ENCODE measurements at regions not wholly inside any gene's neighbourhood (a gene's known extent, or its start where the extent isn't known, plus 50 kb on each side); places are given as distances from the start of the nearest gene placed in this dataset.

DNA sequence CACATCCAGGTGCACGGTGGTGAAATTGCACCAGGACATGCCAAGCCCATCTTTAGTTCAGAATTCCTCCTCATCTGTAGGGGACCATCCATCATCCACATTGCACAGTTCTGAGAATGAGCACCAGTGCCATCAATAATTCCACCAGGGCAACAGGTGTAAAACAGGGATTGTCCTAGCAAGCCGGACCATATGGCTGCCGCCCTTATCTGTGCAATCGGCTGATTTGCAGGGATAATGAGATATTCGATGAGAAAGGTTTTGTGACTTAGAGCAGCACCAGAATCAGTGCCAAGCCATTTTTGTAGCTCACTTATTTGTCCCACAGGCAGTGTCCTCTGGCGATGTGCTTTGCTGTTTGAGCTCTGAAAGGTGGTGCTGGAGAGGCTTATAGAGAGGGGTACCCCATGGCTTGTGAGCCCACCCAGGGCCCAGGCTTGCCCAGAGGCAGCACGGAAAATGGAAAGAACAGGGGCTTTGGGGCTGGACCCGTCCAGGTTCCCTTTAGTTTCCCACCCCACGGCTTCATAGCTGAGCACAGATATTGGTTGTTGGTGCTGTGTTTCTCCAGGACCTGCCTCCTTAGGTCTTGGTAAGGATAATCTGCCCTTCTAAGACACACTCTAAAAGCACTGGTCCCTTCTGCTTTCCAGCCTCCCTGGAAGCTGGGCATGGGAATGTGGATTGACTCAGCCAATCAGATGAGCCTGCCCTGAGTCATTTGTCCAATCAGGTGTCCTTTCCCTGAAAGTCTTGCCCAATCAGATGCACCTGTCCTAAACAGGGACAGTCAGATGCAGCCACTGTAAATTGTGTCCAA is 84.0 kb upstream of the SHANK2 start:
- no peak overlapping the region for H3K4me3 ChIP-seq (ENCODE audit: low read length)
- no peak overlapping the region for H2AFZ ChIP-seq (ENCODE audit: low read depth, low read length)
- H3K9ac ChIP-seq (ENCODE audit: low read length), result no peak overlapping the region
- H3K79me2 ChIP-seq (ENCODE audit: low read length), result no peaks in the 10 kb centered on the region
- 0 out of 2 replicates have a peak, but pooled peaks cover 4% of the 10 kb centered on the region for H3K27me3 ChIP-seq (ENCODE audit: low read depth, low read length)
- no peaks in the 10 kb centered on the region for H3K4me1 ChIP-seq (ENCODE audit: low read length)
- no peak overlapping the region for H3K4me2 ChIP-seq (ENCODE audit: low read length)
- no peak overlapping the region for H3K27ac ChIP-seq (ENCODE audit: low read length)
- peaks cover 14% of the 10 kb centered on the region for H3K9me3 ChIP-seq (ENCODE audit: insufficient read depth, low read length)
- no peaks in the 10 kb centered on the region for H4K20me1 ChIP-seq (ENCODE audit: insufficient read depth, low read length)
- no peak for TF ChIP-seq EZH2phosphoT487 (IDR thresholded peaks at IDR 0.05; ENCODE audit: low read depth)
- no peak for TF ChIP-seq CTCF (IDR thresholded peaks at IDR 0.05; ENCODE audit: low read depth, low read length)
- H3K36me3 ChIP-seq (replicated peaks; ENCODE audit: low read depth, low read length), result no peaks in the 10 kb centered on the region

DNA sequence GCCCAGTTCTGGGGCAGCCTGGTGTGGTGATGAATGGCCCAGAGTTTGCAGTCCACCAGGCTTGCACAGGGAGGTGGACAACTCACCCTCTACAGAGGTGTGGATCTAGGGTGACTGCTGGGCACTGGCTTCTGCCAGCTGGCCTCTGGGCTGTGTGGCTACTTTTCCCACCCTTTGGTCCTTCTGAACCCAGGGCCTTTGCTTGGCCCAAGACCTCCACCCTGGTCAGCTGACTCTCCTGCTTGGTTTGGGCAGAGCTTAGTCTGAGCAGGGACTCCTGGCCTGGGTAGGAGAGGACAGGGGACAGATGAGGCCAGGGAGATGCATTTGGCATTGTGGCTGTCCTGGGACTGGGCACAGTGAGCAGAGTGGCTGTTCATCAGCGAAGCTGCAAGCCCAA is 83.0 kb upstream of the SHANK2 start:
- H3K36me3 ChIP-seq (replicated peaks; ENCODE audit: low read depth, low read length), result no peaks in the 10 kb centered on the region
- no peaks in the 10 kb centered on the region for H4K20me1 ChIP-seq (ENCODE audit: insufficient read depth, low read length)
- H3K4me1 ChIP-seq (ENCODE audit: low read length), result no peaks in the 10 kb centered on the region
- no peak for TF ChIP-seq CTCF (IDR thresholded peaks at IDR 0.05; ENCODE audit: low read depth, low read length)
- no peak for TF ChIP-seq EZH2phosphoT487 (IDR thresholded peaks at IDR 0.05; ENCODE audit: low read depth)
- no peak overlapping the region for H3K4me3 ChIP-seq (ENCODE audit: low read length)
- no peak overlapping the region for H3K9ac ChIP-seq (ENCODE audit: low read length)
- H3K27ac ChIP-seq (ENCODE audit: low read length), result no peak overlapping the region
- H3K79me2 ChIP-seq (ENCODE audit: low read length), result no peaks in the 10 kb centered on the region
- H3K9me3 ChIP-seq (ENCODE audit: insufficient read depth, low read length), result peaks cover 14% of the 10 kb centered on the region
- H3K27me3 ChIP-seq (ENCODE audit: low read depth, low read length), result 0 out of 2 replicates have a peak, but pooled peaks cover 4% of the 10 kb centered on the region
- no peak overlapping the region for H2AFZ ChIP-seq (ENCODE audit: low read depth, low read length)
- H3K4me2 ChIP-seq (ENCODE audit: low read length), result no peak overlapping the region

DNA sequence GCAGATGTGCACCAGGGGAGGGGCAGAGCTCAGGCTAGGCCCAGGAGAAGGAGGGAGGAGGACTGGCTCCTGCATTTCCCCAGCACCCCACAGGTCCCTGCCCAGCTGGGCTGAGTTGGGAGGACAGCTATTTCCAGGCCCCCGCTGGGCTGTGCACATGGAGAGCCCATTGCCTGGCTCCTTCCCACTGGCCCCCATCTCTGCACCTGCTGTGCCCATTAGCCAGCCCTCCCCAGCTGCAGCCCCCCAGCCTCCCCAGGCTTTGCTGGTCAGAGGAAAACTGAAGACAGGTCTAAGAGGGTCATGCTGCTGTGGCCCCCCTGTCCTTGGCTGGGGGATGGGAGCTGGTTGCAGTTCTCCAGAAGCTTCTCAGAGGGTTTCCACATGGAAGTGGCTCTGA is 81.8 kb upstream of the SHANK2 start:
- Histone ChIP-seq H3K4me3 (ENCODE audit: low read length) (no peak overlapping the region), H2AFZ (ENCODE audit: low read depth, low read length) (no peak overlapping the region), H4K20me1 (ENCODE audit: insufficient read depth, low read length) (no peaks in the 10 kb centered on the region), H3K36me3 (replicated peaks; ENCODE audit: low read depth, low read length) (no peaks in the 10 kb centered on the region), H3K9me3 (ENCODE audit: insufficient read depth, low read length) (peaks cover 14% of the 10 kb centered on the region), H3K27me3 (ENCODE audit: low read depth, low read length) (0 out of 2 replicates have a peak, but pooled peaks cover 3% of the 10 kb centered on the region), H3K27ac (ENCODE audit: low read length) (no peak overlapping the region), H3K4me1 (ENCODE audit: low read length) (no peaks in the 10 kb centered on the region), H3K79me2 (ENCODE audit: low read length) (no peaks in the 10 kb centered on the region), H3K4me2 (ENCODE audit: low read length) (no peak overlapping the region), H3K9ac (ENCODE audit: low read length) (no peak overlapping the region)
- no peak for TF ChIP-seq CTCF (IDR thresholded peaks at IDR 0.05; ENCODE audit: low read depth, low read length)
- TF ChIP-seq EZH2phosphoT487 (IDR thresholded peaks at IDR 0.05; ENCODE audit: low read depth), result no peak

GRCh38 chr11:71333473-71333872 is 81.1 kb upstream of the SHANK2 start:
- Histone ChIP-seq H3K36me3 (replicated peaks; ENCODE audit: low read depth, low read length) (no peaks in the 10 kb centered on the region), H3K4me3 (ENCODE audit: low read length) (no peak overlapping the region), H3K9me3 (ENCODE audit: insufficient read depth, low read length) (peaks cover 14% of the 10 kb centered on the region), H4K20me1 (ENCODE audit: insufficient read depth, low read length) (no peaks in the 10 kb centered on the region), H3K27me3 (ENCODE audit: low read depth, low read length) (0 out of 2 replicates have a peak, but pooled peaks cover 3% of the 10 kb centered on the region), H2AFZ (ENCODE audit: low read depth, low read length) (no peak overlapping the region), H3K4me2 (ENCODE audit: low read length) (no peak overlapping the region), H3K27ac (ENCODE audit: low read length) (no peak overlapping the region), H3K9ac (ENCODE audit: low read length) (no peak overlapping the region), H3K79me2 (ENCODE audit: low read length) (no peaks in the 10 kb centered on the region), H3K4me1 (ENCODE audit: low read length) (no peaks in the 10 kb centered on the region)
- TF ChIP-seq CTCF (IDR thresholded peaks at IDR 0.05; ENCODE audit: low read depth, low read length) (no peak), EZH2phosphoT487 (IDR thresholded peaks at IDR 0.05; ENCODE audit: low read depth) (no peak)

Measured in OCI-LY3 (cell line).